HG03280 (cell line): ENCODE measurements at regions not wholly inside any gene's neighbourhood (a gene's known extent, or its start where the extent isn't known, plus 50 kb on each side); places are given as distances from the start of the nearest gene placed in this dataset.

Source experiments
- ATAC-seq: cut with Tn5 transposase; IDR thresholded peaks from one replicate; pipeline ENCODE4 v1.9.1; 2021; ENCODE audit warnings: mild to moderate bottlenecking, moderate library complexity; ENCODE audit not compliant: unreplicated experiment

DNA sequence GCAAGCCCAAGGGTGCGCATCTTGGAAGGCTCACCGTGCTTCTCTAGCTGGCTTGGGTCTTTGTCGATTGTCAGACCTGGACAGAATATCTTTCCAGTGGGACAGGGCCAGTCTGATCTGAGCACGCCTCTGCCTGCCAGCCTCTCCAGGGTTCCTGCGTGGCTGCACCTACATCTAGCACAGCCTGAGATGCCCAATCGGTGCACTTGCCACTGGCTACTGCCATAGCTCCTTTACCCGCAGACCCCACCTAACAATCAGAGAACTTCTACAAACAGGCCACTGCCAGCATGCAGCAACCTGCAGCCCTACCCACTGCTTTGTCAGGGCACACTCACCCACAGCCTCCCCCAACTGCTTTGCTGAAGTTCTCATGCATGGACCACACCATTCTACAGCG lies 56.7 kb upstream of the PHACTR3 start:
- no peak for ATAC-seq
